Suppressor macrophage (primary cell): ENCODE measurements at regions not wholly inside any gene's neighbourhood (a gene's known extent, or its start where the extent isn't known, plus 50 kb on each side); places are given as distances from the start of the nearest gene placed in this dataset.
"Not testable (repeated sequence)": the region's sequence is repeated elsewhere in the genome, so short reads cannot be mapped to it uniquely, and the experiment has no call there.

Experiments
- DNase-seq, 4 experiments: peaks; one replicate each; pipeline ENCODE4 v3.0.0-alpha.2; 2020 to 2022

DNA sequence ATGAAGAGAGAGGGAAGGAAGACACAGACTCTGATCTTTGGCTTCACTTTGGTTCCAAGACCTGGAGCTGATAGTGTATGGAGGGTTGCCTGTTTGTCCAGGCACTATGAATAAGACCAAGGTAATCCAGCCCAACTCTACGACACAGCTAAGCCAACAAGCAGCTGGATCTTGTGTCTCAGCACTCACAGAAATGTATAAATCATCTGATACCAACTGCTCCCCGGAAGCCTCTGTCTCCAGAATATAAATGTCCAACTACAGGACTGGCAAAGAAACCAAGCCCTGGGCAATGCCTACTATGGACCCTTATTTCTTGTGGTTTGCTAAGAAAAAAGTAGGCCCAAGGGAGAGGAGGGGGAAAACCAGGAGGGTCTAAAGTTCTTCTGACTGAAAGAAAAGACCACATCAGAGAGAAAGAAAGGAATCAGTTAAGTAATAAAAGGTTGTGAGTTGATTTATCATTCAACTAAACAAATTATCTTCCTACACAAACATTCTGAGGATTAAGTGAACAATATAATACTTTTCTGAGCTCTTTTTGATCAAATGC lies 204.0 kb downstream of the DAD1 start:
- no peak for DNase-seq

DNA sequence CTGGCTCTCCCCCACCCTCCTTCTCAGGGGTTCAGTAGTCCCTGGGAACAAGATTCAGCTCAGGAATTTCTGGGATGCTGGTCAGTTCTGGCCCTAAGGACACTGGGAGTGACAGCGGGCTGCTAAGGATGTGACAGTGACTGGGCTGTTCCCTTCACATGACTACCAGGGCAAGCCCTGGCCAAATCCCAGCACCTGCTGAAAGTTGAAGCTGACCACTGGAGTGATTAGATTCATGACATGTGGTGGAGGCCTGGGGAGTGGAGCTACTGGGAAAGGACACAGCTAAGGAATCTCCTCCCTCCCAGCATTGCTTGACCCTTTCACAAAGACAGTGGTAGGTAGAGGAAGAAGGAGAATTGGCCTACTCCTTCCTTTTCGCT lies 204.9 kb downstream of the DAD1 start:
- DNase-seq = no peak

DNA sequence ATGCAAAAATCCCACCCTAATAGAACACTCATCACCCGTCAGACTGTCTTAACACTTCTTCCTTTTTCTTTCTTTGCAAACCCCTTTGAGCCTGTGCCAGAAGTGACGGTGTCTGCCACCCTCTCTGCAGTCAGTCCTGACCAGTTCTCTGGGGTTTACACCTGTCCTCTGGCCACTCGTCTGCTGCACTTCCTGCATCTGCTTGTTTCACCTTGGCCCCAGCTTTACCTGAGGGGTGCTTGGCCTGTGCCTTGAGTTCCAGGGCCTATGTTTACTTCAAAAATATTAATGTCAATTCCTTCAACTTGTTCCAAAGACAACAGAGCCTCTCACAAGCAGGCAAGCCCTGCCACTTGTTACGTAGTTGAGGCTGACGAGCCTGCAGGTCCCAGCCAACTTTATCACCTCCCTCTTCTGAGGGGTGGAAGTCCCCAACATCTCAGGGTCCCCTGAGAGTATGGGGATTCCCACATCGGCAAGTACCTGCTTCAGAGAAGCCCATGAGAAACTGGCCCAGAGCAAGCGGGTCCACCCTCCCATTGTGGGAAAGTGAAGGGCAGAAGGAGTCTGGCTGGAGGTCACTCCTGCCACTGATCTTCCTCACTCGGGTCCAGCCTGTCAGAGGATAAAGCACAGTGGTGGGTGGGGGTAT lies 205.4 kb downstream of the DAD1 start:
- no peak for DNase-seq

DNA sequence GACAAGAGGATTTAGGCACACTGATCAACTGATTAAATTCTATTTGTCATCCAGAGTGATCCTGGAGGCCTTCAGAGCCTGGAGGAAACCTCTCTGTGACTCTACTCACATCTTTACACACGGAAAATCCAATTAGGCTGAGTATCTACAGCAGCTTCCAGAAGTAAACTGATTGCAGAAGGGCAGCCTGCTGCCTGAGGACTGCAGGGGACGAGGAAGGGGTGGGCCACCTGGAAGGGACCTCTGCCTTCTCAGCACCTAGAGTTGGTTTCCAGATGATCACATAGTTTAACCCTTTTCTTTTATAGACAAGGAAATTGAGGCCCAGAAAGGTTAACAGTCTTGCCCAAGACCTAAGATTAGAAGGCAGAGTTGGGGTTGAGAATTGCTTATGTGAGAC lies 206.1 kb downstream of the DAD1 start:
- no peak for DNase-seq

DNA sequence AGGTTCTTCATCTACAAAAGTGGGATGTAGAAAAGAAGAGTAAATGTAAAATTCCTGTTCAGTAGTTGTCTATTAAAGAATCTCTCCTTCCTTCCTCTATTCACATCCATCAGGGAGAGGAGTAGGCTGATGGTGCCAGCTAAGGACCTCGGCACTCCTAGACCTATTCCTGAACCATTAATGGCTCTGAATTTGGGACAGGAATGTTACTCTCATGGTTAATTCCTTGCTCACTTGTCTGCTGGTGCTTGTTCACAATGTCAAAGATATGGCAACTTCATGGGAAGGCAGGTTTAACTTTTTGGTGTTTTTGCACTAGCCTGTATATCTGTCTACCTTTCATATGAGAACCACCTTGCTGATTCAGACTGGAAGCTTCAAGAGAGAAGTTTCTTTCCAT lies 206.6 kb downstream of the DAD1 start:
- no peak for DNase-seq

DNA sequence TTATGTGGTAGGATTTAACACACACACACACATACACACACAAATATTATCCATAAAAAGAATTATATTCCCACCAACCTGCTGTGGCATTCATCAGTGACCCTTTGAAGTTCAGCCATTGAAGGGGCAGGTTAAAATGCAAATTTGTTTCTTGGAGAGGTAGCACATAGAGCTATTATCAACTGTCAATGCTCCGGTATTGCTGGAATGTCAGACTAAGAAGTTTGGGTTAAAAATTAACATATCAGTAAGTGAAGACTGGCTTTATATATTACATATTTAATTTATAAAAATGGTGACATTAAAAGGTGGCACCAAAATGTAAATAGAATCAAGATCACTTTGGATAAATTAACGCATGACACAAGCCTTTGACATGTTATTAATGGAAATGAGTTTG lies 207.3 kb downstream of the DAD1 start:
- no peak for DNase-seq

DNA sequence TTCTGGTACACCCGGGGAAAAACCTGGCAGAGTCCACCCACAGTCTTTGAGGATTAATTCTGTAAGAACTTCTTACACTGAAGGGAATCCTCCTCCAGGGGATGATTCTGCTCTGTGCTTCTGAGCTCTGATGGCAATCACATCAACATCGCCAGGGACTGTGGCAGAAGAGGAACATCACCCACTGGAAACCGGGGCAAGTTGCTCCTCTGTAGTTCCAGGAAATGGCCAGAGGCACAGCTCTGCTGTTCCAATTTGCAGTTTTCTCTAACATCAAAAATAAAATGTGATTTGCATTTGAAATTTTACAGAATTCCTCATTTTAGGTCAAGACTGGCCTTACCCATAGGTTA lies 207.6 kb downstream of the DAD1 start:
- peak; percentile 20 to 51 (median 38) for DNase-seq

DNA sequence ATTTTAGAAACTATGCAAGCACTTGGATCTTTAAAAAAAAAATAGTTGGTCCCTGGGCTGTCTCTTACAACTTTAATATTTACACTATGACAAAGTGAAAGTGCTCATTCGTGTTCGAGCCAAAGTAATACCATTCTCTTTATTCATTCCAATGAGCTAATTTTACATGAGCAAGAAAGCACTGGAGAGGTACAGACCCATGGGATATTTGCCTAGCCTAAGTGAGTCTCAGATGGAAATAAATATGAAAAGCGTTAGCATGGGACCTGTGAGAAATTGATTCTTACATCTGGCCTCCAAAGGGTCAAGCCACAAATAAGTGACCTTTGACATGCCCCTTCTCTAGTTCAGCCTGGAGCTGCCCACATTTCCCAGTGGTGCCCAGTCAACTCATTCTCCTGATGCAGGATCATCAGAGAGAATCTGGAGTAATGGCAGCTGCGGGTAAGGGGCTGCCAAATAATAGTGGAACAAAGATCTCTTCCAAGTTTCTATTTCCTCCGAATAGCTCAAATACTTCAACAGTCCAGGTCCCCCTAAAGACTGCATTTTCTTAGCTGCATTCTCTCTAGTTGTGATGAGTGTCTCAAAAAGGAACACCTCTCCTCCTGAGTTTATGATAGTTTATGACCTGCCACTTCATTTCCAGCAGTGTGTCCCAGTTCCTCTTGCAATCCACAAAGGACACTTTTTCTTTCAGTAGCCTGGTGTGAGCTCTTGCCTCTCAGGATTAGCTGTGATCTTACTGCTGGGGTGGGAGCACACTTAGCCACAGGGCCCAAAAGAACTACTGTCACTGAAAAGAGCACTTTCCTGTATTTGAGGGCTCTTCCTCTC lies 208.2 kb downstream of the DAD1 start:
- no peak for DNase-seq

DNA sequence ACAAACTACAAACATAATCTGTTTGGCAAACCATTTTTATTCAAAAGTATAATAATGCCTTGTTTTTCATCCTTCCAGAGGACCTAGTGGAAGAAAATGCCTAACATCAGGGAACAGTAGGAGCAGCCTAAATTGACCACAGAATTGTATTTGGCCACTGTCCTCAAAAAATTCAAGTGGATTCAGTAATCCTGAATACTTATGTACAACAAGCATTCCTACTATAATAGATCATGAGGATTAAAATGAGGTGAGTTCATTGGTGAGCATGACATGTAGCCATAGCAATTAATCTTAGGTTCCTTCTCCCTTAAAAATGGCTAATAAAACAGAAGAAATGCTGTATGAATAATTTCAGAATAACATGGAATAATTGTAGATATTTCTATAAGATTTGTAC lies 209.3 kb downstream of the DAD1 start:
- DNase-seq = no peak

DNA sequence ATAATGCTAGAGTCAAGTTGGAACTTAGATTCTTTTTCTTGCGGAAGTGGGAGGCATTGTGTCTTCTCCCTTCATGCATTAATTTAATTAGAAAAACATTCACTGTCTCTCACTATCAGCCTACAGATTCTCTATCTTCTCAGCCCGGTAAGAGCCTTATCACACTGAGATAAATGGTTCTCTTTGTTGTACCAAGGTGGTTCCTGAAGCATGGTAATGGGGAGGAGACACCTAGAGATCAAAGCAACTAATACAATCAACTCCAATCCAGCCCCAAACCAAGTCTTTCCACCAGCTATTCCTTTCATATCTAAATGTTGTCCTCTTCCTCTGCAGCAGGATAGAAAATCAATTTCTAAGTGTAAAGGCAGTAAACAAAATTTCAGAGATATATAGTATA lies 210.8 kb downstream of the DAD1 start:
- no peak for DNase-seq

DNA sequence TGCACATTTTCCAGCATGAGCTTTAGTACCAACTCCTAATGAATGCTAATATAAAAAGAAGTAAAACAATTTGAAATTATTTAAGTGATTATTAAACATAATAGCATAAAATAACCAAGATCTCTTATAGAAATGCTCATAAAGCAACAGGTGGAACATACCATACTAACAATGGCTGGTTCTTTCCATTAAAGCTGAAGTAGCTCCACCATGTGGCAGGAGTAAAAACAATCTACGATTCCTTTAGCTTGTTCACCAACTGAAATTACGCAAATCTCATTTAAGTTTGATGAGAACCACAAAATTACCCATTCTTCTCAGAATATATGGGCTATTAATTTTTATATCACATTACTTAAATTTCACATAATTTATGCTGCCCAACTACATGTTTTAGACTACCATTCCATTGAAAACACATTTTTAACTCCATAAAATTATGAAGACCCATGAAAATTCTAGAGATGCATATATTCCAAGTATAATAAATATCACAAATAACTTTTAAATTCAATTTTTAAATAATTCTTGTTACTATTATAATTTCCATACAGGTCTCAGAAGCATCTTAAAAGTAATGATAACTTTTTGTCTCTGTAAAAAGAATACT lies 213.6 kb downstream of the DAD1 start:
- peak; percentile 62 to 82 (median 70) for DNase-seq

DNA sequence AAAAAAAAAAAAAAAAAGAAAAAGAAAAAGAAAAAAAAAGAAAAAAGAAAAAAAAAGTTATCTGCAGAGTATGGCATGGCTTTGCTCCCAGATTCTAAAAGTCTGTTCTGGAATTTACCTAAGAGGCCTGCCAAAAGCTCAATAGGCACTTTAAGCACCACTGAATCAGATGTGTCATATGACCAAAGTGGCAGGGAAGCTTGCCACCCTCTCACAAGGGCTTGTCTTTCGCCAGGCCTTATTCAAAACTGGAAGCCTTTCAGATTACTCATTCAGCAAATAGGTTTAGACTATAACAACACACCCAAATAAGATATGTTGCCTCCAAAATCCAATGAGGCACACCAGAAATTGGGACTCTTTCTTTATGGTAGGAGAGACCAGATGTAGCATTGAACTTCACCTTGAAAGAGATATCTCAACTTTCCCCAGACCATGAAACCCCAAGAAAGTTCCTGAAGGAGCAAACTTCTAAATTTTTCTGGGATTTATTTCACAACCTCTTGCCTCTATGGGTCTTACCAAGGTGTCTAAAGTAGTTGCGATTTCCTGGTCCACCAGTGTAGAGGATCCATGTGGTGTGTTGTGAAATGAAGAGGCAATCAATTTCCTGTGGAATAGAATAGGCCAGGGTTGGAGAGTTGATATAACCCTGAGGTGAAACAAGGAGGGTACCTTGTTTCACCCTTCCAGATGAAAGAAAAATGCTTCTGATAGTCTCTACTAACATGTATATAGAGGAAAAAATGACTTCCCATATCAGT lies 218.8 kb downstream of the DAD1 start:
- peak in 3 of 4 experiments; percentile 8 to 21 (median 10) for DNase-seq

DNA sequence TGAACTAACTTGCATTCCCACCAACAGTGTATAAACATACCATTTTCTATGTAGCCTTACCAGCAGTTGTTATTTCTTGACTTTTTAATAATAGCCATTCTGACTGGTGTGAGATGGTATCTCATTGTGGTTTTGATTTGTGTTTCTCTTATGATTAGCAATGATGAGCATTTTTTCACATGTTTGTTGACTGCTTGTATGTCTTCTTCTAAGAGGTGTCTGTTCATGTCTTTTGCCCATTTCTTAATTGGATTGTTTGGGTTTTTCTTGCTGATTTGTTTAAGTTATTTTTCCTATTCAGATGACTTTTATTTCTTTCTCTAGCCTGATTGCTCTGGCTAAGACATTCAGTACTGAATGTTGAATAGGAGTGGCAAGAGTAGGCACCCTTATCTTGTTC lies 230.3 kb downstream of the DAD1 start:
- DNase-seq = no peak

DNA sequence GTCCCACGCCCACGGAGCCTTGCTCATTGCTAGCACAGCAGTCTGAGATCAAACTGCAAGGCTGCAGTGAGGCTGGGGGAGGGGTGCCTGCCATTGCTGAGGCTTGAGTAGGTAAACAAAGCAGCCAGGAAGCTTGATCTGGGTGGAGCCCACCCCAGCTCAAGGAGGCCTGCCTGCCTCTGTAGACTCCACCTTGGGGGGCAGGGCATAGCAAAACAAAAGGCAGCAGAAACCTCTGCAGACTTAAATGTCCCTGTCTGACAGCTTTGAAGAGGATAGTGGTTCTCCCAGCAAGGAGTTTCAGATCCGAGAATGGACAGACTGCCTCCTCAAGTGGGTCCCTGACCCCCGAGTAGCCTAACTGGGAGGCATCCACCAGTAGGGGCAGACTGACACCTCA lies 239.7 kb downstream of the DAD1 start:
- not testable (repeated sequence) for DNase-seq

DNA sequence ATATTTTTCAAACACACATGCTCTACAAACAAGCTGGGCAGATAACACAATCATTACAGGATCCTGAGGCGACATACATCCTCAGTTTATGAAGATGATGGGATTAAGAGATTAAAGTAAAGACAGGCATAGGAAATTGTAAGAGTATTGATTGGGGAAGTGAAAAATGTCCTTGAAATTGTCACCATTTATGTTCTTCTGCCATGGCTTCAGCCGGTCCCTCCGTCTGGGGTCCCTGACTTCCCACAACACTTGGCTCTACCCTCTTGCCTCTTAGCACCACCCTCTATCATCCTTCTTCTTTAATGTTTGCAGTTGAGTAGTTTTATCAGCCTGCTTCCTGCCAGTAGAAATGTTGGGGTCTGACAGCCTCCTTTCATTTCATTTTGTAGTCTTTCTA lies 244.4 kb downstream of the DAD1 start:
- no peak for DNase-seq

DNA sequence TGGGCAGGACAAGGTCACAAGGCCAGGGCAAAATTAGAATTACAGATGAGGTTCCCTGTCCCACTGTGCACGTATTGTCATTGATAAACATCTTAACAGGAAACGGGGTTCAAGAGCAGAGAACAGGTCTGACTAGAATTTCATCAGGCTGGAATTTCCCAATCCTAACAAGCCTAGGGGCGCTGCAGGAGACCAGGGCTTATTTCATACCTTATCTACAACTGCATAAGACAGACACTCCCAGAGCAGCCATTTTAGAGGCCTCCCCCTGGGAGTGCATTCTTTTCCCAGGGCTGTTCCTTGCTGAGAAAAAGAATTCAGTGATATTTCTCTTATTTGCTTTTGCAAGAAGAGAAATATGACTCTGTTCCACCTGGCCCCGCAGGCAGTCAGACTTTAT lies 244.8 kb downstream of the DAD1 start:
- DNase-seq = not testable (repeated sequence)

DNA sequence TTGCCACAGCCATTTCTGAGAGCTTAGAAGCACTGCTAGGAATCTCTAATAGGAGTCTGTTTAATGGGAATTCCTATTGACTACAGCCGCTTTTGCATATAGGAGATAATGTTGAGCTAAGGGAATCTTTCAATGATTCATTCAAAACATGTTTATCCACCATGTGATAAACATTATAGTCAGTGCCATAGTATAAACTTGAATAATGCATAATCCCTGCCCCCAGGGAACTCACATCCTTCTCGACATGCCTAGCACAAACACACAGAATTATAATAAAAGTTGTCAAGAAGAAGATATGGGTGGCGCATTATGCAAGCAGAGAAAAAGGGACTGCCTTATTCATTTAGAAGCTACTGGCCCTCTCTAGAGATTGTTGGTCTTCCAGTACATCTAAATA lies 248.0 kb downstream of the DAD1 start:
- no peak for DNase-seq

DNA sequence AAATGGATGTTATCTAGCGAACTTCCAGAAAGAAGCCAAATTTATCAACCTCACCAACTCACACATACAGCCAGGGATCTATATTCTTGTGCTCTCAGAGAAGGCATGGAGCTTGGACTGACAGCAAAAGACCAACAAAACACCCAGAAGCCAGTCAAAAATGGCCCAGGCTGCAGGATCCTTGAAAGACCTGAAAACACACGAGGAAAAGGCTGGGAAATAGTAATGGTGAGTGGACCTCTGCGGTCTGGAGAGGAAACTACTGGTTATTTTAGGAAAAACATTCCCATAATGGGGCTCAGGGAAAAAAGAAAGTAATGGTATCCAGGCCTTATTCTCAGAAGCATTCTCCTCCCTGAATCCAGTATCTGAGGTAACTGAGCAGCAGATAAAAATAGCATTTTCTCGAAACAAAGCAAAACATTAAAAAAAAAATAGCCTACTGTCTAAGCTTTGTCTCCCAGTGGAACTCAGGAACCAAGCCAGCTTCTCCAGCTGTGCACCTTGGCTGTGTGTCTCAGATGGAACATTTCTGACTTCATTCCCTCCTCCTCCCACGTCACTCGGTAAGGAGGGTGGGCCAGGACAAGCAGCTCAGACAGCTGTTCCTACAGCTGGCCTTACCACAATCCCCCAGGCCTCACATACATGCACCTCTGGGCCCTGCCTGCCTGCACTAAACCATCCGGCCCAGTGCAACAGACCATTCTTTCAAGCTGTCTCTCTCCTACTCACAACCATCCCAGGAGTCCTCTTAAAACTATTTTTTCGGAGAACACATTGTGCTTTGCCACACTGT lies 249.9 kb downstream of the DAD1 start:
- DNase-seq = no peak

DNA sequence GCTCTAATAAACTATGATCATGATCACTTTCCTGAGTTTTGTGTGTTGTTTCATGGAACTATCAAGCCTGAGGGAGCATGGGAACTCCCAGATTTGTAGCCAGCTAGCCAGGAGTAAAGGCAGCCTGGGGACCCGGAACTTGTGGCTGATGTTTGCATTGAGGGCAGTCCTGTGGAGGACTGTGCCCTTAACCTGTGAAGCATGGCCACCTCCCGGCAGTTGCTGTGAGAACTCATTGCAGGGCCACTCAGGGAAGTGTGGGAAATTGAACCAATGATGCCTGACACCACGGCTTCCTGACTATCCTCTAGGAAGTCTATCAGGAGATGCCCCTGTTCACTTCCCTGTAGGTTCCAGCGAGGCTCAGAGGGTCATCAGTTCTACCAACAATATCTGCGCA lies 250.6 kb downstream of the DAD1 start:
- DNase-seq = no peak

DNA sequence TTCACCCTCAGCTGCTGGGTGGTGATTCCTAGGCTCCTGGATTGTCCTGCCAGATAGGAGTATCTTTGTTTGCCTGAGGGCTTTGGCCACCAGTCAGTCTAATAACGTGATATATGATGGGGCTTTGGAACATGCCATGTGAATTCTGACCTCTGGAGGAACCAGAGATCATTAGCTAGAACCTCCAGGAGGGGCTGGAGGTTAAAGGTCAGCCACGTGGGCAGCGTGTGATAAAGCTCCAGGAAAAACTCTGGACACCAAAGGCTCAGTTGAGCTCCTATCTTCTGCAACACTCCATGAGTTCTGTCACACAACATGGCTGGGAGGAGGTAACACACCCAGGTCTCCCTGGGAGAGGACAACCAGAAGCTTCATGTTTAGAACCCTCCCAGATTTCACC lies 251.1 kb downstream of the DAD1 start:
- DNase-seq = no peak

DNA sequence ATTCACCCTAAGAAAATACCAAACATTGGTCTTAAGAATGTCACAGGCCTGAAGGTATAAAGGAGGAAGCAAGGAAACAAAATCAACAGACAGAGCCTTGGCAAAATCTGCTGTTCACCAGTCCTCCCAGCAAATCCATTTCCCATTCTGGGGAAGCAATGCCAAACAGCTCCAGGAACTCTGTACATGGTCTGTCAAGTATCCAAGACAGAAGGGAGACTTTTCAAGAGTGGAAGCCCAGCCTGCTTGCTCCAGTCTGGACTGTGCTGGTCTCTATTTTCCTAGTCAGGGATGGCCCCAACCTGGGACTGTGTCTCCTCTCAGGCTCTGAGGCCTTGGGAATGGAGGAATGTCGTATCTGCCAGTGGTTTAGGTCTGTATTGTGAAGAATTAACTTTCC lies 251.5 kb downstream of the DAD1 start:
- DNase-seq = no peak

DNA sequence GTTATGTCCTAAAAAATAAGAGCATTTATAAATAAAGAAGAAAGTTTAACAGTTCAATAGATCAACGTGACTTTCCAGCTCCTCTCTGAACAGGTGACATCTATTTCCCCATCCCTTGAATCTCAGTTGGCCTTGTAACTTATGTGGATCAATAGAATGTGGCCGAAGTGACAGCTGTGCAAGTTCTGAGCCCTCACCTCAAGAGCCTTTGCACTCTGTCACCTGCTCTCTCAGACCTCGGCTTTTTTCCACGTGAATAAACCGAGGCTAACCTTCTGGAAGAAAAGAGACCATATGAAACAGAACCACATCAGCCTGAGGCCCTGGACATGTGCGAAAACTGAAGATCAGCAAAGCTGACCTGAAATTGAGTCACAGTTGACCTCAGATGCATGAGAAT lies 253.0 kb downstream of the DAD1 start:
- no peak for DNase-seq
